LHCN-M2 (cell line): ENCODE measurements at regions not wholly inside any gene's neighbourhood (a gene's known extent, or its start where the extent isn't known, plus 50 kb on each side); places are given as distances from the start of the nearest gene placed in this dataset.

ENCODE experiments used
- DNase-seq: peaks from one replicate; pipeline ENCODE4 v3.0.0-alpha.2; 2012; ENCODE audit warnings: low read depth

GRCh38 chr6:21462519-21462852, 131.1 kb upstream of the SOX4 start:
- DNase-seq: no peak

GRCh38 chr6:21467091-21467490, 126.5 kb upstream of the SOX4 start:
- no peak for DNase-seq

DNA sequence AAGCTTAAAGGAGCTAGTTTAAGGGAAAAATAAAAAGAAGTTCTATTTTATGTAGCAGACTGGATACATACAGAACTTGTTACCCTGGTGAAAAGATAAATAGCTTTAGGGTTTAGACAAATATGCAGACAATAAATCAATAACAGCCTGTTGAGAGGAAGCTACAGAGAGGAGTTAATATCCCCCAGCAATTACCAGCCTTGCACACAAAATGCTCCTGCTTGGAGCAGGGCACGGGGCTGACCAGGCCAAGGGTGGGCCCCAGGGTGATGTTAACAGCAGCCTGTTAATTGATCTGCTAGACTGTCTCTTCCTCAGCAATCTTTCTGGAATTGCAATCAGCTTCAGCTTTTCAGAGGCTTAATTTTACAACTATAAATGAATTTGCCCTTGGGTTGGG, 125.1 kb upstream of the SOX4 start:
- no peak for DNase-seq

- DNase-seq: no peak
Observed at GRCh38 chr6:21469213-21469612, 124.3 kb upstream of the SOX4 start.

DNA sequence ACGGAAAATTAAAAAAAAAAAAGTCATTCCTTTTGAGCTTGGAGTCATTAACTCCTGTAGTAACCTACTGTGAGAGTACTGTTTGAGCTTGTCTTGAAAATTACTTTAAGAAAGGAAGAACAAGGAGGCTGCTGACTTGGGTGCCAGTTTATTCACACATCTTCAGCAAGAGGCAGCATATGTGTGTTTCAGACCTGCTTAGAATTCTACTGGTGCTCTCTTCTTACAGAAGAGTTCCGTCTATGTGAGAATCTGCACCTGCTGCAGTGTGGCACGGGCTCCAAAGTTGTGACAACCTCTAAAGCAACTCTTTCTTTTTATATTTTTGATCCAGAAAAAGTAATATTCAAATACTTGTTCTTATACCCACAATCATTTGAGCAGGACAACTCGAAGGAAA, 117.4 kb upstream of the SOX4 start:
- DNase-seq: no peak

- no peak for DNase-seq
Observed at GRCh38 chr6:21478411-21478810, 115.1 kb upstream of the SOX4 start.

- peak; percentile 12 for DNase-seq
Observed at GRCh38 chr6:21478883-21479539, 114.5 kb upstream of the SOX4 start.

GRCh38 chr6:21486115-21486514, 107.4 kb upstream of the SOX4 start:
- DNase-seq: no peak

DNA sequence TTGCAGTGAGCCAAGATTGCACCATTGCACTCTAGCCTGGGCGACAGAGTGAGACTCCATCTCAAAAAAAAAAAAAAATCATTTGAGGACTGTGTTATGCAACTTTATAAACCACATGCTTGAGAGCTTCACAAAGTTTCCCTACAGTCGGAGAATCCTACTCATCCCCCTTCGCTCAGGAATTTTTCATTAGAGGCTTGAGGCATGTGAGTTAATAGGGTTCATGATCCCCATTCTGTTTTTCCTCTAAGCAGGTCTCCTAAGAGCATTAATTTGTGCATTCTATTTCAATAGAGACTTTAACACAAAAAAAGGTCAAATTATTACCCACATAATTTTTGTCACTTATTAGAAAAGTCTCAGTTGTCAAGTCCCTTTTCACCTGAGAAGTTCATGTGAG, 103.7 kb upstream of the SOX4 start:
- no peak for DNase-seq

- no peak for DNase-seq
Observed at GRCh38 chr6:21491955-21492354, 101.6 kb upstream of the SOX4 start.

DNA sequence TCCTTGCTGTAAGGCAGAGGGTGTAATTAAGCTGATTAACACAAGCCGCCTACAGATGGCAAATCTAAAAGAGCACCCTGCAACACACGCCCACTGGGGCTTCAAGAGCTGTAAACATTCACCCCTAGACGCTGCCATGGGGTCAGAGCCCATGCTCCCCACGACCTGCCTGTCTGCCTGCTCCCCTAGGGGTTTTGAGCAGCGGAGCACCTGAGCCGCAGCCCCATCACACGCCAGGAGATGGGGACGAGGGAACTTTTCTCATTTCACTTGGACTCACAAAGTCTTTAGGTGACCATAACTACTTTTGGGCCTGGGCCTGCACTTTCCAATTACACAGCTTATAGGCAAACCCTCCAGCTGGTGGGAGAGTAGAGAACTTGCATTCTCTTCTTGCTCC, 99.0 kb upstream of the SOX4 start:
- no peak for DNase-seq

GRCh38 chr6:21496196-21496595, 97.4 kb upstream of the SOX4 start:
- no peak for DNase-seq

- no peak for DNase-seq
Observed at GRCh38 chr6:21496706-21497105, 96.8 kb upstream of the SOX4 start.

DNA sequence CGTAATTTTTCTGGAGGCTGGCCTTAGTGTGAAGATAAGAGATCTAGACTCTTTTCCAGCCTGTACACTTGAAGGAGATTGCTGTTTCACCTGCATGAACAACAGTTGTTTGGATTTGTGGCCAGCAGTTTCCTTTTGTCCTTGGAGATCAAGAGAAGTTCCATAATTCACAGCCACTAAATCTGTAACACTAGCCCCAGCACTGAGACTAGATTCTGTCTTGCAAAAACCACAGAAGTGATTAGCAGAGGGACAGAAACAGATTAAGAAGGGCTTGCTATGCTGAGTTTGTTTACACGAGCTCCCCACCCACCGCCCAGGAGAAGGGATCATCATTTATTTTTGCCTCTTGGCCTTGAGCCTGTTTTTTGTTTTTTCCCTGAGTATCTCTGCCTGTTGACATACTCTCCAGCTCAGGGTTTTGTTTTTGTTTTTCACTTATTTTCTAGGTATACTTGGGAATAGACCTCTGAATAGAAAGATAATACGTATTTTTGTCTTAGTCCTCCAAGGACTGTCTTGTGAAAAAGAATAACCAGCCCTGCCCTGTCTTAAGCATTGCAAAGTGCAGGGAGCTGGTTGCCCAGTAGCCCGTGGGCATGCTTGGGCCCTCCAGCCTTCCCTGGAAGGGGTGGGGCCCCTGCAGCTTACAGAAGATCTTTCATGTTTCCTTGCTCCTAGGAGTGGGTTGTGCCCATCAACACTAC, 93.1 kb upstream of the SOX4 start:
- DNase-seq: no peak

- no peak for DNase-seq
Observed at GRCh38 chr6:21501021-21501354, 92.6 kb upstream of the SOX4 start.

DNA sequence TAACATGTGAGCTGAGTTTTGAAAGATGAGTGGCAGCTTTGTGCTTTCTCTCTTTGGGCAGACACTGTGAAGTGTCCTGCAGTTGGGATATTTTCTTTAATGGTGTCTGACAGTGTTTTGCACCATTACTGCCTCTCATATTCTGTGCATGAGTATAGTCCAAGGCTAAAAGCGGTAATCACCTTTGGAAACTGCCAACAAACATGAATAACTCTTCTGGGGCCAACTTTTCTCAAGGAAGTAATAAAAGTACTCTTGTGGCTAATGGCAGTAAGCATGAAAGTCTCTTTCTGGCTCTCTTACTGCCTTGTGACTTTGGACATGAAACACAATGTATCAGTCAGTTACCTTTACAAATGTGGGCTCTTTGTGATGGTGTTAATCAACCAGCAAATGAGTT, 91.7 kb upstream of the SOX4 start:
- DNase-seq: no peak

DNA sequence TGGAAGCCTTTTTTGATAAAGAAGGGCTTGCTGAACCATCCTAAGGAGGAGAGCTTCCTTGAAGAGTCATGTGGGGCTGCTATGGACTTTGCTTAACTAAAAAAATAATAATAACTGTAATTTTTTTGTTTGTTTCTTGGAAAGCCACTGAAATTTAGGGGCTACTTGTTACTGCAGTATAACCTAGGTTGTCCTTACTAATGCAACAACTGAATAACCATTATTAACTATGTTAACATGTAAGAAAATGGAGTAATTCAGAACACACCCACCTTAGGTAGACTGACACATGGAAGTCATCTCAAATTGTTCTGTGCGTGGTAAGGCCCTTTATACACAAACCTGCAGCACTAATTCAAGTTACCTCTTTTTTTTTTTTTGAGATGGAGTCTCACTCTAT, 90.9 kb upstream of the SOX4 start:
- DNase-seq: no peak

- DNase-seq: no peak
Observed at GRCh38 chr6:21504790-21505189, 88.8 kb upstream of the SOX4 start.

DNA sequence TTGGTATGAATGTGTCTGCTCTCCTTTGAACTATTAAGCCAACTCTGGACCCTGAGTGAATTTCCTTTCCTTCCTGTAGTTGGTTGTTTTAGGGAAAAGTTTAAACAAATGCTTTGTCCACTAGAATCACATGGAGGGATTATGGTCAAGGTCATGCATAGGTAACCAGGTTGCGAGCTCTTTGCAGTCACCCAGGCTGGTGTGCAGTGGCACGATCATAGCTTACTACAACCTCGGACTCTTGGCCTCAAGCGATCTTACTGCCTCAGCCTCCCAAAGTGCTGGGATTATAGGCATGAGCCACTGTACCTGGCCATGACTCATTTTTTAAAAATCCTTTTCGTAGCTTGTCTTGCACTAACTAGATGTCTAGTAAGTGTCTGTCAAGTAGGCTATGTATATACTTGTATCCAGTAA, 88.0 kb upstream of the SOX4 start:
- no peak for DNase-seq

- DNase-seq: no peak
Observed at GRCh38 chr6:21506126-21506525, 87.4 kb upstream of the SOX4 start.

GRCh38 chr6:21507811-21508210, 85.7 kb upstream of the SOX4 start:
- DNase-seq: no peak

- DNase-seq: no peak
Observed at GRCh38 chr6:21508753-21509152, 84.8 kb upstream of the SOX4 start.

DNA sequence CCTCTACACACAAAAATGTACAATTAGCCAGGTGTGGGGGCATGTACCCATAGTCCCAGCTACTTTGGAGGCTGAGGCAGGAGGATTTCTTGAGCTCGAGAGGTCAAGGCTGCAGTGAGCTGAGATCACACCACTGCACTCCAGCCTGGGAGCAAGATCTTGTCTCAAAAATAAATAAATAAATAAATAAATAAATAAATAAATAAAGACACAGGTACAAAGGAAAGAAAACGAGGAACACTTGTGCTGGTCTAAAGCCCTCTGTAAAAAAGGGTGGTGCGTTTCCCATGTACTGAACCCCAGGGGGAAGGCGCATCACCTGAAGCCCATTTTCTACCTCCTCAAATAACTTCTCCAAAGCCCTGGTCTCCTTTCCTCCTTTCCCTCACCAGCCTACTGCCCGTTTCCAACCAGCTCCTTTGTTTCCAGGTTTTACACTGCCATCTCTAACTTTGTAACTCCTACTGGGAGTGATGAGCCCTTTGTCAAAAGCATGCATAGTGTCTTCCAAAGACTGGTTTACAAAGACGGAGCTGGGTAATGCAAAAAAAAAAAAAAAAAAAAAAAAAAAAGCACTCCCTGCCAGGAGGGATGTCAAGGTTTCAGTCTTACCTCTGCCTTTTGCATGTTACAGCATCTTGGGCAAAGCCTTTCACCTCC, 81.5 kb upstream of the SOX4 start:
- DNase-seq: no peak
